ENCODE measurements at regions not wholly inside any gene's neighbourhood (a gene's known extent, or its start where the extent isn't known, plus 50 kb on each side); places are given as distances from the start of the nearest gene placed in this dataset.
"Not testable (repeated sequence)": the region's sequence is repeated elsewhere in the genome, so short reads cannot be mapped to it uniquely, and the experiment has no call there.

GRCh38 chr9:85859765-85860164 lies 81.2 kb upstream of the NAA35 start:
- no peak for TF ChIP-seq CTCF (IDR thresholded peaks at IDR 0.05; ENCODE audit: unreplicated experiment)
- no peak overlapping the region for H3K4me3 Mint-ChIP-seq (ENCODE audit: low read depth)
- H3K36me3 Mint-ChIP-seq (ENCODE audit: insufficient read depth): peaks cover 31% of the 10 kb centered on the region
- H3K27ac Mint-ChIP-seq: no peak overlapping the region
- H3K27me3 Mint-ChIP-seq: no peaks in the 10 kb centered on the region
- no peaks in the 10 kb centered on the region for H3K4me1 Mint-ChIP-seq (ENCODE audit: low read depth)
- DNase-seq (ENCODE audit: low spot score, unreplicated experiment): no peak
- H3K9me3 Mint-ChIP-seq (ENCODE audit: low read depth): peaks cover 2% of the 10 kb centered on the region

GRCh38 chr9:85861882-85862281 lies 79.1 kb upstream of the NAA35 start:
- H3K36me3 Mint-ChIP-seq (ENCODE audit: insufficient read depth): peaks cover 39% of the 10 kb centered on the region
- H3K4me1 Mint-ChIP-seq (ENCODE audit: low read depth); H3K27me3 Mint-ChIP-seq; H3K27ac Mint-ChIP-seq; H3K4me3 Mint-ChIP-seq (ENCODE audit: low read depth); DNase-seq (ENCODE audit: low spot score, unreplicated experiment): not testable (repeated sequence)
- H3K9me3 Mint-ChIP-seq (ENCODE audit: low read depth): peaks cover 21% of the 10 kb centered on the region

GRCh38 chr9:85863875-85864274 lies 77.1 kb upstream of the NAA35 start:
- H3K9me3 Mint-ChIP-seq (ENCODE audit: low read depth): peaks cover 21% of the 10 kb centered on the region
- TF ChIP-seq CTCF (IDR thresholded peaks at IDR 0.05; ENCODE audit: unreplicated experiment): no peak
- DNase-seq (ENCODE audit: low spot score, unreplicated experiment): no peak
- H3K4me1 Mint-ChIP-seq (ENCODE audit: low read depth): peaks cover 5% of the 10 kb centered on the region
- no peaks in the 10 kb centered on the region for H3K27me3 Mint-ChIP-seq
- H3K4me3 Mint-ChIP-seq (ENCODE audit: low read depth): no peak overlapping the region
- H3K27ac Mint-ChIP-seq: no peak overlapping the region
- peaks cover 34% of the 10 kb centered on the region for H3K36me3 Mint-ChIP-seq (ENCODE audit: insufficient read depth)

- Mint-ChIP-seq H3K4me3 (ENCODE audit: low read depth) (no peak overlapping the region), H3K9me3 (ENCODE audit: low read depth) (peaks cover 6% of the 10 kb centered on the region), H3K4me1 (ENCODE audit: low read depth) (no peaks in the 10 kb centered on the region), H3K36me3 (ENCODE audit: insufficient read depth) (peaks cover 3% of the 10 kb centered on the region), H3K27me3 (no peaks in the 10 kb centered on the region), H3K27ac (no peak overlapping the region)
- TF ChIP-seq CTCF (IDR thresholded peaks at IDR 0.05; ENCODE audit: unreplicated experiment): no peak
- DNase-seq (ENCODE audit: low spot score, unreplicated experiment): no peak
Measured at GRCh38 chr9:85871008-85871407, 69.9 kb upstream of the NAA35 start.

- H3K27ac Mint-ChIP-seq; DNase-seq (ENCODE audit: low spot score, unreplicated experiment); H3K9me3 Mint-ChIP-seq (ENCODE audit: low read depth); H3K4me3 Mint-ChIP-seq (ENCODE audit: low read depth); H3K36me3 Mint-ChIP-seq (ENCODE audit: insufficient read depth); H3K27me3 Mint-ChIP-seq; H3K4me1 Mint-ChIP-seq (ENCODE audit: low read depth): not testable (repeated sequence)
Measured at GRCh38 chr9:85871683-85872082, 69.3 kb upstream of the NAA35 start.

- Mint-ChIP-seq H3K9me3 (ENCODE audit: low read depth) (no peaks in the 10 kb centered on the region), H3K27me3 (no peaks in the 10 kb centered on the region), H3K4me1 (ENCODE audit: low read depth) (no peaks in the 10 kb centered on the region), H3K36me3 (ENCODE audit: insufficient read depth) (no peaks in the 10 kb centered on the region), H3K4me3 (ENCODE audit: low read depth) (no peak overlapping the region), H3K27ac (no peak overlapping the region)
- no peak for TF ChIP-seq CTCF (IDR thresholded peaks at IDR 0.05; ENCODE audit: unreplicated experiment)
- DNase-seq (ENCODE audit: low spot score, unreplicated experiment): no peak
Measured at GRCh38 chr9:85872463-85872862, 68.5 kb upstream of the NAA35 start.

Data from progenitor cell of endocrine pancreas (in vitro differentiated cells).